ENCODE measurements at regions not wholly inside any gene's neighbourhood (a gene's known extent, or its start where the extent isn't known, plus 50 kb on each side); places are given as distances from the start of the nearest gene placed in this dataset.

DNA sequence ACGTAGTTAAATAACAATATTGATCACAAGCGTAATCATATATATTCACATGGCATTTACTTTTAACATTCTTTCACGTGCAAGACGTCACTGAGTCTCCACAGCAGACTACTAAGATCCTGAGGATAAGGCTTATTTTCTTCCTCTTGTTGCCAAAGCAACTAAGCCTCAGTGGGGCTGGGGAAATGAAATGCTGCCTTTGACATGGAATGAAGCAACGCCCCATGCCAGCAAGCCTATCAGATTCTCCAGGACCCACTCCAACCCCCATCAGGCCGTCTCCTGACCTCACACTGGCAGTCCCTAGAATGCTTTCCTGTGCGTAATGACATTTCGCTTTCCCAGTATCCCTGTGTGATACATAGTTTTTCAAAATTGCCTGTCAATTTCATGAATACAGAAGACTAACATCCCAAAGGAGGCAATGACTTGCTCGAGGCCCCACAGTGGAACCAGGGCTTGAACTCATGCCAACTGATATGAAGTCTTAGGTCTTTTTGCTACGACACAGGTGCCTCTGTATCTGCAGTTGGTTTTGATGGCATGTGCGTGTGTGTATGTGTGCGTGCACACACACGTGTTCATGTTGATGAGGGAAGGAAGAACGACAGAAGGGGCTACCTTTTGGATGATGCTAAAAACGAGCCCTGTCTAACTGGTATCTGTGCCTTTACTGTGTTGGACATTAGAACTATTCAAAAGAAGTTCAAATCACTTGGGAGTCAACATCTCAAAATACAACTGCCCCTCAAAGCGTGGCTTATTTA is 239.1 kb downstream of the VRK1 start:
- DNase-seq (ENCODE audit: low read depth): no peak
- TF ChIP-seq, protein P1, sequence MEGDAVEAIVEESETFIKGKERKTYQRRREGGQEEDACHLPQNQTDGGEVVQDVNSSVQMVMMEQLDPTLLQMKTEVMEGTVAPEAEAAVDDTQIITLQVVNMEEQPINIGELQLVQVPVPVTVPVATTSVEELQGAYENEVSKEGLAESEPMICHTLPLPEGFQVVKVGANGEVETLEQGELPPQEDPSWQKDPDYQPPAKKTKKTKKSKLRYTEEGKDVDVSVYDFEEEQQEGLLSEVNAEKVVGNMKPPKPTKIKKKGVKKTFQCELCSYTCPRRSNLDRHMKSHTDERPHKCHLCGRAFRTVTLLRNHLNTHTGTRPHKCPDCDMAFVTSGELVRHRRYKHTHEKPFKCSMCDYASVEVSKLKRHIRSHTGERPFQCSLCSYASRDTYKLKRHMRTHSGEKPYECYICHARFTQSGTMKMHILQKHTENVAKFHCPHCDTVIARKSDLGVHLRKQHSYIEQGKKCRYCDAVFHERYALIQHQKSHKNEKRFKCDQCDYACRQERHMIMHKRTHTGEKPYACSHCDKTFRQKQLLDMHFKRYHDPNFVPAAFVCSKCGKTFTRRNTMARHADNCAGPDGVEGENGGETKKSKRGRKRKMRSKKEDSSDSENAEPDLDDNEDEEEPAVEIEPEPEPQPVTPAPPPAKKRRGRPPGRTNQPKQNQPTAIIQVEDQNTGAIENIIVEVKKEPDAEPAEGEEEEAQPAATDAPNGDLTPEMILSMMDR (IDR thresholded peaks at IDR 0.05; ENCODE audit: control insufficient read depth, extremely low read depth, insufficient read depth): no peak
- H3K4me3 ChIP-seq (ENCODE audit: low read depth, low read length): no peak overlapping the region

DNA sequence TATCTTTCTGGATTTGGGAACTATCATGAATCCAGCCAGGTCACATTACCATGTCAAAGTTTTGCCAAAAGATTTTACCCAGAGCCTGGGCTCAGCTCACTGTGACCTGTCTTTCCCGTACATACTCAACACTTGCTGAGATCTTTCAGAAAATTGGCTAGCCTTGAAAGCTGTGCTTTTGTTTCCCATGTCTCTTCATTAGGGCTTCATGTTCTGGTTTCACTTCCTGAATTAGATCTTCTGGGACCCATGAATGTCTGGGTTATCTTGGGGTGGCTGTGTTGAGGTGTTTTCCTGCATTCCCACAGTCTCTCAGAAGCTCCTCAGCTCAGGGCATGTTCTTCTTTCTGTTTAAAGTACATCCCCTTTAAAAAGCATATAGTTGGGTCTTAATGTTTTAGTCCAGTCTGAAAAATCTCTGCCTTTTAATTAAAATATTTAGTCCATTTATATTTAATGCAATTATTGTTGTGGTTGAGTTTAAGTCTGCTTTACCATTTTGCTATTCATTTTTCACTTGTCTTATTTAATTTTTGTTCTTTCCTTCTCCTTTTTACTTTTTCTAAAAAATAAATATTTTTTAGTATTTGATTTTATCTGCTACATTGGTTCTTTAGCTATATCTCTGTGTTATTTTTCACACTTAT is 242.7 kb downstream of the VRK1 start:
- no peak for DNase-seq (ENCODE audit: low read depth)
- TF ChIP-seq, protein P1 (IDR thresholded peaks at IDR 0.05; ENCODE audit: control insufficient read depth, extremely low read depth, insufficient read depth): no peak
- no peak overlapping the region for H3K4me3 ChIP-seq (ENCODE audit: low read depth, low read length)

DNA sequence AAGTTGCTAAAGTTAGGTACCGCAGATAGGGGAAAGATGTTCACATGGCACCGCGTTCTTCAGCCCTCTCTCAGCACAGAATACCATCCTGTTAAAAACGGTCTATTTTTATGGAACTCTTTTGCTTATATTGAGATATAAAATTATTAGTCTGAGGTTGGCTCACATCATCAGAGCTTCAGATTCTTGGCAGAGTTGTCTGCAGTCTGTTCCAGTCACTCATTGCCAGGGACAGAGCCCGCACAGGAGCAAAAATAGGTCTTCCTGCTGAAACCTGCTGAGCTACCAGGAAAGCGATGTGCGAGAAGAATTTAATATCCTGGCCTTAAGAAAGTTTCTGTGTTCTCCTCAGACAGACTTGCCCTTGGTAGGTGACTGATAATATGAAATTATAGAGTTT is 249.8 kb downstream of the VRK1 start:
- no peak overlapping the region for H3K4me3 ChIP-seq (ENCODE audit: low read depth, low read length)
- TF ChIP-seq, protein P1 (IDR thresholded peaks at IDR 0.05; ENCODE audit: control insufficient read depth, extremely low read depth, insufficient read depth): no peak
- no peak for DNase-seq (ENCODE audit: low read depth)

- no peak overlapping the region for H3K4me3 ChIP-seq (ENCODE audit: low read depth, low read length)
- no peak for DNase-seq (ENCODE audit: low read depth)
- TF ChIP-seq, protein P1 (IDR thresholded peaks at IDR 0.05; ENCODE audit: control insufficient read depth, extremely low read depth, insufficient read depth): no peak
Observed at GRCh38 chr14:97052001-97052400, 254.8 kb downstream of the VRK1 start.

- H3K4me3 ChIP-seq (ENCODE audit: low read depth, low read length): no peak overlapping the region
- DNase-seq (ENCODE audit: low read depth): no peak
- TF ChIP-seq, protein P1 (IDR thresholded peaks at IDR 0.05; ENCODE audit: control insufficient read depth, extremely low read depth, insufficient read depth): no peak
Observed at GRCh38 chr14:97053941-97054340, 256.8 kb downstream of the VRK1 start.

GRCh38 chr14:97055355-97055754 is 258.2 kb downstream of the VRK1 start:
- DNase-seq (ENCODE audit: low read depth): no peak
- H3K4me3 ChIP-seq (ENCODE audit: low read depth, low read length): no peak overlapping the region
- TF ChIP-seq, protein P1 (IDR thresholded peaks at IDR 0.05; ENCODE audit: control insufficient read depth, extremely low read depth, insufficient read depth): no peak

All from LNCaP clone FGC (cell line).